H54 (cell line): ENCODE measurements at regions not wholly inside any gene's neighbourhood (a gene's known extent, or its start where the extent isn't known, plus 50 kb on each side); places are given as distances from the start of the nearest gene placed in this dataset.
"Not testable (repeated sequence)": the region's sequence is repeated elsewhere in the genome, so short reads cannot be mapped to it uniquely, and the experiment has no call there.

Experiments used
- DNase-seq: peaks from one replicate; pipeline ENCODE4 v3.0.0; 2011; ENCODE audit warnings: low spot score, mixed read lengths; ENCODE audit not compliant: insufficient read length
- FAIRE-seq: peaks from 3 replicates; lab custom pipeline; 2011; peaks lifted over from hg19 to GRCh38; lab: Jason Lieb, UNC
- POLR2A ChIP-seq: IDR thresholded peaks from 2 replicates; pipeline ENCODE4 v1.6.1; 2011; ENCODE audit warnings: low read depth, mild to moderate bottlenecking, low read length

- FAIRE-seq (no peak), DNase-seq (no peak)
- no peak for TF ChIP-seq POLR2A
These were observed 350.0 kb upstream of the IRAK1BP1 start for GRCh38 chr6:78517399-78517798.

GRCh38 chr6:78523622-78524021, 343.7 kb upstream of the IRAK1BP1 start:
- no peak for TF ChIP-seq POLR2A
- FAIRE-seq (no peak), DNase-seq (no peak)

- no peak for FAIRE-seq
These were observed 341.4 kb upstream of the IRAK1BP1 start for GRCh38 chr6:78525976-78526375.

GRCh38 chr6:78526432-78526831, 340.9 kb upstream of the IRAK1BP1 start:
- TF ChIP-seq POLR2A = no peak
- FAIRE-seq = no peak

More at GRCh38 chr6:78525976-78526375, 341.4 kb upstream of the IRAK1BP1 start:
- no peak for DNase-seq
- TF ChIP-seq POLR2A = no peak

GRCh38 chr6:78528926-78529325, 338.4 kb upstream of the IRAK1BP1 start:
- no peak for TF ChIP-seq POLR2A
- FAIRE-seq = no peak
- DNase-seq = no peak

More at GRCh38 chr6:78526432-78526831, 340.9 kb upstream of the IRAK1BP1 start:
- DNase-seq = no peak

- no peak for FAIRE-seq
- no peak for TF ChIP-seq POLR2A
- no peak for DNase-seq
These were observed 337.1 kb upstream of the IRAK1BP1 start for GRCh38 chr6:78530208-78530607.

GRCh38 chr6:78533426-78533825, 333.9 kb upstream of the IRAK1BP1 start:
- FAIRE-seq (no peak), DNase-seq (no peak)
- TF ChIP-seq POLR2A = no peak

GRCh38 chr6:78533876-78534275, 333.5 kb upstream of the IRAK1BP1 start:
- no peak for TF ChIP-seq POLR2A
- FAIRE-seq = no peak
- no peak for DNase-seq

- no peak for TF ChIP-seq POLR2A
- FAIRE-seq (no peak), DNase-seq (no peak)
These were observed 329.3 kb upstream of the IRAK1BP1 start for GRCh38 chr6:78538002-78538401.

- not testable (repeated sequence) for FAIRE-seq, DNase-seq
These were observed 319.7 kb upstream of the IRAK1BP1 start for GRCh38 chr6:78547636-78548035.

GRCh38 chr6:78551361-78551760, 316.0 kb upstream of the IRAK1BP1 start:
- FAIRE-seq = no peak
- no peak for TF ChIP-seq POLR2A

GRCh38 chr6:78552435-78552834, 314.9 kb upstream of the IRAK1BP1 start:
- FAIRE-seq (no peak), DNase-seq (no peak)
- no peak for TF ChIP-seq POLR2A

More at GRCh38 chr6:78551361-78551760, 316.0 kb upstream of the IRAK1BP1 start:
- DNase-seq = no peak

- DNase-seq = no peak
- FAIRE-seq = no peak
- no peak for TF ChIP-seq POLR2A
These were observed 313.0 kb upstream of the IRAK1BP1 start for GRCh38 chr6:78554341-78554740.

GRCh38 chr6:78559056-78559455, 308.3 kb upstream of the IRAK1BP1 start:
- no peak for FAIRE-seq
- TF ChIP-seq POLR2A = no peak

GRCh38 chr6:78561015-78561414, 306.3 kb upstream of the IRAK1BP1 start:
- DNase-seq = no peak
- no peak for TF ChIP-seq POLR2A
- FAIRE-seq = no peak

More at GRCh38 chr6:78559056-78559455, 308.3 kb upstream of the IRAK1BP1 start:
- DNase-seq = no peak

GRCh38 chr6:78565997-78566396, 301.4 kb upstream of the IRAK1BP1 start:
- DNase-seq (no peak), FAIRE-seq (no peak)
- TF ChIP-seq POLR2A = no peak
